GM18508 (cell line): ENCODE measurements at regions not wholly inside any gene's neighbourhood (a gene's known extent, or its start where the extent isn't known, plus 50 kb on each side); places are given as distances from the start of the nearest gene placed in this dataset.

Source experiments
- ATAC-seq: cut with Tn5 transposase; IDR thresholded peaks from one replicate; pipeline ENCODE4 v1.9.1; 2021; ENCODE audit warnings: moderate number of reproducible peaks; ENCODE audit not compliant: insufficient read depth, unreplicated experiment

DNA sequence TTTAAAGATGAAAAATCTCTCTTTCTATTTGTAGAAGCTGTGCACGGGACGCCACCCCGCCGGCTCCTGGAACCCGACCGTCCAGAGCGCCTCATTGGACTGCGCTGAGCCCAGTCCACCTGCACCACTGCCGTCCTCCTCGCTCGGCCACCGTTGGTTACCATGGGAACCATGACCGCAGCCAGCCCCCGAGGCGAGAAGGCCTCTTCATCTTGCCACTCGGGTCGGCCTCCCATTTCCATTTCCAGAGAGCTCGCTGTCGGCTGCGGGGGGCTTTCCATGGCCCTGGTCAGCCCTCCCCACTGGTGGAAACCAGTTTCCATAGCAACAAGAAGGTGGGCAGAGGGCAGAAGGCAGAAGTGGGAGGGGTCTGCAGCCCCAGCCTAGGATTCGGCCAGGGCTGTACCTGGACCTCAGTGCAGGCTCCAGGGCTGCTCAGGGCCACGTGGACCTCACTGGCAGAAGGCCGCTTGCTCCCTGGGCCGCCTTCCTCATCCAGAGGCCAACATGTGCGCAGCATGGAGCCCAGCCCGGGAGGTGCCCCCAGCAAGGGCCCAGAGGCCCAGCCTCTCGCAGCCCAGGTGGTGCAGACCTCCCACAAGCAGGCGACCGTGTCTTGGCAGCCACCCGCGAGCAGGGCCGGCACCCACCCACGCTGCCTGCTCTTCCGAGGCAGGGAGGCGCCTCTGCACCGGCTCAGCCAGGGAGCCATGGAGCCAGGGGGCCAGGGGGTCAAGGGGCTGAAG, 283.5 kb upstream of the PPP2R2D start:
- ATAC-seq, result no peak

- ATAC-seq, result no peak
Measured at GRCh38 chr10:131618587-131619267, 282.1 kb upstream of the PPP2R2D start.

- no peak for ATAC-seq
Measured at GRCh38 chr10:131620314-131620713, 280.5 kb upstream of the PPP2R2D start.

DNA sequence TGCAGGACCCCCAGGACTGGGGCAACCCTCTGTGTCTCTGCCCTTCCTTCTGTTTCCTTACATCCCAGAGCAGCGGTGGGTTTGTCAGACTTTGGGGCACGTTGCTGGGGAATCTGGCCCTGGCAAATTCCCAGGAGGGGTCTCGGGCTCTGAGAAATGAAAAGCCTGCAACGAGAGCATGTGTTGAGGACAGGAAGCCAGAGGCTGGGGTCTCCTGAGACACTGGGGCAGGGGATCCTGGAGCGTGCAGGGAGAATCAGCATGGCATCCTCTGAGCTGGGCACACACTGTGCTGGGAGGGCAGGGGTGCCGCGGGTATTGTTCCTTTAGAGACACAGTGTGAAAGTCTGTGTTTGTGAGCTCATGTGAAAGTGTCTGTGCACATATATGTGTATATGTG, 279.9 kb upstream of the PPP2R2D start:
- ATAC-seq, result no peak

DNA sequence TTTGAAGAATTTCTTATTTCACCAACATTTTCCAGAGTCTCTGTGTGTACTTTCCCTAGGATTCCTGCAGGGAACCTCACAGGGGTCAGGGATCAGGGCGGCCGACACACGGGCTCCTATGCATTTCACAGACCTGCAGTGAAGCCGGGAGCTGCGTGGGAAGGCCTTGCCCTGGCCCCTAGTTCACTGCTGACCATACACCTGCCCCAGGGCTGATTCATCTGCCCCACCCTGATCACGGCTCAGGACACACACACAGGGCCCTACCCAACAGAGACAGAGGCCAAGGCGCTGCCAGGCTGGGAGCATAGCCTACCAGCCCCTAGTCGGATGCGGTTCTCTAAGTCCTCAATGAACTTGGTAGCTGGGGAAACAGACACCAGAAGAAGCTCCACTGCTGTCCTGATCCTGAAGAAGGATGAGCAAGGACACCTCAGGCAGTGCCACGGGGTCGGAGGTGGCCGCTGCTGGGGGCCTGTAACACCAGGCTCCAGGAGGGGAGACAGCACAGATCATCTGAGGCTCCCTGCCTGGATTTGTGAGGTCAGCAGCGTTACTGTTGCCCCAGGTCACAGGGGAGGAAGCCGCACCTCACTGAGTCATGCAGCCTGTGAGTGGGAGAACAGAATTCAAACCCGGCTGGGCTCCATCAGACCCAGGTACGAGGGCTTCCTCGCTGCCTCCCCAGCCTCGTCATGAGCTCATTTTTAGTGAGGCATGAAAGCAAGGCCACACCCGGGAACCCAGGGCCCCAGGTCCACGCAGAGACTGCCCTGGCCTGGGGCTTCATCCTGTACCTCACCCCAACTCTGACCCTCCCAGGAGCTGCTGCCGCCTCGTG, 278.8 kb upstream of the PPP2R2D start:
- ATAC-seq, result no peak

DNA sequence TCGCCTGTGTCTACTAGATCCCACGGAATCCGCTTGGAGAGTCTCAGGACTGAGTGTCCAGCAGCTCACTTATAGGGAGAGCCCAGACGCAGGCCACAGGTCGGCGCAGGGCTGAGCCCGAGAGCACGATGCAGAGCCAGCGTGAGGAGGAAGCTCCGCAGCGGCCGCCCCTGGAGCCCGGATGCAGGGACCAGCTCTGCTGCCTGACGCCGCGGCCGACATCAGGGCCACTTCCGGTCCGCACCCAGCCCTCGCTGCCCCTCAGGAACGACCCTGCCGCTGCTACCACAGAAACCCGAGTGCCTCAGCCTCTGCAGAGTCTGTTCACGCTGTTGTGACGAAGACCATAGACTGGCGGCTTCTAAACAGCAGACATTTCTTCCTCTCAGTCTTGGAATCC, 275.8 kb upstream of the PPP2R2D start:
- ATAC-seq, result no peak

DNA sequence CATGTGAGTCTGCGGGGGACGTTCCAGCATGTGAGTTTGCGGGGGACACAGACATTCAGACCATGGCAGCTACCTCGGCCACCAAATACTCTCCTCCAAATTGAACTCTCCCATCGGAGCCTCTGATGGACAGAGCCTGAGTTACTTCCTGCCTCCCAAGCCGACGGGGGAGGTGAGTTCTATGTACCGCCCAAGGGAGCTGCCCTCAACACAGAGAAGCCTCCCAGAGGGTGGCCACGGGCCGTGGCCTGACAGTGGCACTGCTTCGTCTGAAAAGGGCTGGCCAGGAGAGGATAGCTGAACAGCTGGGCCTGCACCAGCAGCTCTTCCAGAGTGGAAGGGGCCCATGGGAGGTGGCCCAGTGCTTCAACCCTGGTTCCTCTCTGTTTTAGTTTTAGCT, 274.5 kb upstream of the PPP2R2D start:
- no peak for ATAC-seq

- no peak for ATAC-seq
Measured at GRCh38 chr10:131629026-131629770, 271.6 kb upstream of the PPP2R2D start.

GRCh38 chr10:131630772-131631258, 270.0 kb upstream of the PPP2R2D start:
- ATAC-seq, result no peak

- ATAC-seq, result no peak
Measured at GRCh38 chr10:131631619-131632018, 269.2 kb upstream of the PPP2R2D start.

DNA sequence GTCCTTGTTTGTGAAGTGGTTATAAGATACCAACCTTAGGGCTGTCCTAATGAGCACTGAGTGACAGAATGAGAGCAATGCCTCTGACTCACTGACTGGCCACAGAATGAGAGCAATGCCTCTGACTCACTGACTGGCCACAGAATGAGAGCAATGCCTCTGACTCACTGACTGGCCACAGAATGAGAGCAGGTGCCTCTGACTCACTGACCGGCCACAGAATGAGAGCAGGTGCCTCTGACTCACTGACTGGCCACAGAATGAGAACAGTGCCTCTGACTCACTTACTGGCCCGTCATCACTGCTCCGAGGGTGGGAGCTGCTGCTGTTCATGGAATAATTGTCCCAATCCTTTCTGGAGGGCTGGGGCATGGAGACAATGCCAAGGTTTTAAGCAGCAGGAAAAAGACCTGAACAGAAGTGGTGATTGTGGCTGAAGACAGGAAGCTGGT, 265.2 kb upstream of the PPP2R2D start:
- no peak for ATAC-seq

DNA sequence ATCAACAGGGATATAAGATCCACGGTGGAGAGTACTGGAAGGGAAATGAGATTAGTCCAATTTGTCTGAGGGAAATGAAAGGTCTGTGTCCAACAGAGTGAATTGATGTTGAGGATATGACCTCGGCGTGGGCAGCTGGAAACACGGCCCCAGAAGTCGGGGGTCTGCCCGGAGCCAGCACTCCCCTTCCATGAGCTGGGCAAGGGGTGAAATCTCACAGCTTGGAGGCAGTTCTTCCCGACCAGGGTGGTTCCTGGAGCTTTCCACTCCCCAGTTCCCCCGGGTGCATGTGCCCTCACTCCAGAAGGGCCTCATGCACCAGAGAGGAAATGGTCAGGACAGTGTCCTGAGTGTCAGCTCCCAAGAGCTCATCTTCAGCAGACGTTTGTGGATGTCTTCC, 264.7 kb upstream of the PPP2R2D start:
- no peak for ATAC-seq

DNA sequence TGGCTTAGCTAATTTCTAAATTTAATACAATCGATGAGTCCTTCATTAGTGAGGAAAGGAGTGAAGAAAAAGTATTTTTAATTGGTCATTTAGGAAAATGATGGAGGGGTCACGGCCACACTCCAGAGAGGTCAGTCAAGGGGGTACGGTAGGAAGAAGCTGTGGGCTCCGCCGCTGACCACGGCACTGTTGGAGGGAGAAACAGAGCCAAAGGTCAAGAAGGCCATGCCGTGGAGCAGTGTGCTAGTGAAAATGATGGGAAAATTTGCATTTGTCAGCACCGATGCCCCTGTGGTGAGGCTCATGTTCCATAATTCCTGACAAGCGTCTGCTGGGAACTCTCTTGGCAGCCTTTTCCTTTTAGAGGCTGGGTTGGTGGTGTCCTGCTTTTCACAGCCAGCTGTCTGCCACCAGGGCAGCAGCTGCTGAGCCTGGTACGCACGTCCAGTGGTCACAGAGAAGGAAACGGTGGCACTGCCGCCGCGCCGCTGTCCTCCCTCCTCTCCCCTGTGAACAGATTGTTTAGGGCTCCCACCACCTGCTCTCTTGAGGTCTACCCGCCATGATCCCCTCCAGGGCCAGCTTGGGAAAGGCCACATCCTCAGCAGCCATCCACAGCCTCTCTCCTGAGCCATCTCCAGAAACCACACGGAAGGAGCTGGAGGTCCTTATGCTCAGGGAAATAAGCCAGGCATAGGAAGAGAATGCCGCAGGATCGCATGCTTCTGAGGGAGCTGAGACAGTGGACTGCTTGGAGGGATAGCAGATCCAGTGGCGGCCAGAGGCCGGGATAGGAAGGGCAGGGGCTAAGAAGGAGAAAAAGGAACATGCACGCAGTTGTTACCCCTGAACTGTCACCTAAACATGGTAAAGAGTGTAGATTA, 263.7 kb upstream of the PPP2R2D start:
- no peak for ATAC-seq

GRCh38 chr10:131638049-131638879, 262.5 kb upstream of the PPP2R2D start:
- no peak for ATAC-seq

GRCh38 chr10:131638880-131639278, 261.9 kb upstream of the PPP2R2D start:
- no peak for ATAC-seq

DNA sequence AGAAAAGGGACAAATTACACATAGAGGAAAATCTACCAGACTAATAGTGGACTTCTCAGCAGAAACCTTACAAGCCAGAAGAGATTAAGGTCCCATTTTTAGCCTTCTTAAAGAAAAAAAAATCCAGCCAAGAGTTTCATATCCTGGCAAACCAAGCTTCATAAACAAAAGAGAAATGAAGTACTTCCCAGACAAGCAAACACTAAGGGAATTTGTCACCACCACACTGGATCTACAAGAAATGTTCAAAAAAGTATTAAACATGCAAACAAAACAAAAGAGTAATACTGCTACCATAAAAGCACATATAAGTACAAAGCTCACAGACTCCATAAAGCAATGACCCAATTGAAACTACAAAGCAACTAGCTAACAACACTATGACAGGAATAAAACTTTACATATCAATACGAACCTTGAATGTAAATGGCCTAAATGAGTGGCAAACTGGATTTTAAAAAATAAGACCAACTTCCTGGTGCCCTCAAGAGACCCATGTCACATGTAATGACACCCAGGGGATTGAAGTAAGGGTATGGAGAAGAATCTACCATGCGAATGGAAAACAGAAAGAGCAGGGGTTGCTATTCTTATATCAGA, 260.7 kb upstream of the PPP2R2D start:
- ATAC-seq, result no peak

DNA sequence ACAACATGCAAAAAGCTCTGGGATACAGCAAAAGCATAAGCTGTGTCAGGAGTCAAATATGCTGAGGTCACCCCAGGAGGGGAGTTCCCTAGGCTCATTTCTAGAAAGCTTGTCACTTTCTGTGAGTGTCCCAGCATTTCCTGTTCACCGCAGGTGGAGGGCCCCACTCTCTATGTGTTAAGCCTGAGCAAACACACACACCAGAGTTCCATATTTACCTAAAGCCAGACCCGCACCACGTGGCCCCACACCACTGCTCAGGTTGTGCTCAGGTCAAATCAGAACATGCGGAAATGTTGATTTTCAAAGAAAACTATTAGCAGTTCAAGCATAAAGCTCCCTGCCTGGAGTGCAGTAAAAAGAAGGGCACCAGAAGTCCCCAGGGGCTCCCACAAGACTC, 259.6 kb upstream of the PPP2R2D start:
- peak; percentile 97 for ATAC-seq

- ATAC-seq, result no peak
Measured at GRCh38 chr10:131641898-131642297, 258.9 kb upstream of the PPP2R2D start.
